ENCODE measurements at regions not wholly inside any gene's neighbourhood (a gene's known extent, or its start where the extent isn't known, plus 50 kb on each side); places are given as distances from the start of the nearest gene placed in this dataset.

DNA sequence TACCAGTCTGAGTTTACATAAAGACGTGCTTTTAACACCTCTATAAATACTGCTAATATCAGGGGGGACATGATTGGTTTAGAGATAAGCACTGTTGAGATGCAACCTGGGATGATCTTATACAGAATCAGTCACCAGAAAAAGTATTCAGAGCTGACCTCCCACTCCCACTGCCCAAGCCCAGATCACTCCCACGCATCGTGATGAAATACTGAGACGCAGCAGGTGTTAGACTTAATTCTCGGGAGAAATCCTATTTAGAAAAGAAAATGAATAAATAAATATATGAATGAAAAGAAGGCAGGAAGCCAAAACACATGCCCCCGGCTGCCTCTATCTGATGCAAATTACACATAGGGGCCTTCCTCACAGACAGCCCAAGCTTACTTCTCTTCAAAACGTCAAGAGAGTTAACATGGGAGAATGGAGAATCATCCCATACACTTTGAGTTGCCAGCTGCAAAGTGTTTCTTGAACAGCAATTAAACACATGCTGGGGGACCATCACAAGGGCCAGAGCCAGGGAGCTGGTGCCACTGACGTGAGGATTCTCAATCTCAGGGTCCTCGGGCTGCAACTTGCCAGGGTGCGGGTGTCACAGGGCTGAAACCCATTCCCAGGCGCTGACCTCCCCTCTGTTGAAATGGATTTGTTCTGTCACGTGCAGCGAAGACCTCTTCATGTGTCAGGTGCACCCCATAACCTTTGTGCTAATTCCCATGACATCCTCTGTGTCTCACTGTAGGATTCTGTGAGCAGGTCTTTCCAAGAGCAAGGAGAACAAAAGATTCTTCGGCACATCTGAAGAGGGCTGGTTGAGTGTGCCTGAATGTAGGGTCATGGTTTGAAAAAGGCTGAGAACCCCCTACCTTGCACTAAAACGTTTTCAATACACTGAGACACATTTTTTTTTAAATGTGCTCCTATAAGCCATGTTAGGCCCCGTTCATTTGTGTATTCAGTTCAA lies 764.2 kb upstream of the ARRDC4 start:
- no peak for DNase-seq

DNA sequence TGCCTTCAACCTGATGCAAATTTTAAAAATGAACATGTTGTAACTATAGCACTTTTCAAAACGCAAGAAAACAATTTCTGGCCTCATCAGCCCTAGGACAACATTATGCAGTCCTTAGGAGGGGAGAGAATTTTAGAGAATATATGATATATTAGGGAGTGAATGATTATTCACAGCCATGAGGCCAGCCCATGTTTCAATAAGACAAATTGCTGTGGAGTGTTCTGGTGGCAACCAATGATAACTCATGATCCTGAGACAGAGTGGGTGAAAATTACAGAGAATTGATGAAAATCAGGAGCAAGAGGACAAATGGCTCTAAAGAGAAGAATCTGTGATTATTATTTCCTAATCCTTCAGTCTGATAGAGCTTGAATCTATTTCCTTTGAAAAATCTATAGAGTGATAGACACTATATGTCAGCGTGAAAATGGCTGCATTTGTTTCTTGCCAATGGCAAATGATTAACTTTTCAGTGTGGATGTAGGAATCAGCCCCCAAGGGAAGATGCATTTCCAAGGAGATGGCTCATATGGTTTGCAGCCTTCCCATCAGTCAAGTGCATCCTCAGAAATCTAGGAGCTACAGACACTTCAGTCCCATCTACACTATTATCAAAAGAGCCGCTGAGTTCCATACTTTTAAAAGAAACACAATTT lies 761.0 kb upstream of the ARRDC4 start:
- no peak for DNase-seq

- DNase-seq = no peak
Observed at GRCh38 chr15:97200161-97200560, 760.3 kb upstream of the ARRDC4 start.

DNA sequence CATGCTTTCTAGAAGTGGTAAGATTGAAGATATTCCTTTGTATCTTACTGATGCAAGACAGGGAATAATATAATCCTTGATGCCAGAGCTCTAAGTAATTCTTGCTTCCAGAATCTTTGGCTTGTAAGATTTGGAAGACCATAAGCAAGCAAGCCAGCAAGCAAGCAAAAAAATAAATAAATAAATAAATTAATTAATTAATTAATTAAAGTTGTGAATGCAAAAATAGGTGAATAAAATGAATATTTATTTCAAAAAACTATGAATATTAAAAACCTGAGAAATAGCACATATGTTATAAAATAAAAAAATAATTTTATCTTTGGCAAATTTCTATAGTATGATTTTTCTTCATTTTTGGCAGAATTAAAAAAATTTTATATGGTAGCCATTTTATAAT lies 750.2 kb upstream of the ARRDC4 start:
- no peak for DNase-seq

DNA sequence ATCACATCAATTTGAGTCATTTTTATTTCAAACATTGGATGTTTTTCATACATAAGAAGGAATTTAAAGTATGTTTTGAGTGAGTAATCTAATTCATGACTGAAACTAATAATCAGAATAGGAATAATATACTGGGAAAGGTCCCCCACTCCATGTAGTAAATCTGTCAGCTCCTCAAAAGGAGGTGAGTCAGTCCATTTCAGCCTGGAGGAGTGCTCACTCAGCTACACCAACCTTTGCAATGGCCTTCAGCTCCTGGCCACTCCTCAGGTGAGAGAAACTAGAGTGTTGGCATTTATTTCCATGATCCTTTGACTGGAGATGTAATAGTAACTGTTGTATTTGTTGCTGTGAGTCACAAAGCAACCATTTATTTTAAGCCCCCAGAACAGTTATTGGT lies 744.9 kb upstream of the ARRDC4 start:
- DNase-seq = no peak

DNA sequence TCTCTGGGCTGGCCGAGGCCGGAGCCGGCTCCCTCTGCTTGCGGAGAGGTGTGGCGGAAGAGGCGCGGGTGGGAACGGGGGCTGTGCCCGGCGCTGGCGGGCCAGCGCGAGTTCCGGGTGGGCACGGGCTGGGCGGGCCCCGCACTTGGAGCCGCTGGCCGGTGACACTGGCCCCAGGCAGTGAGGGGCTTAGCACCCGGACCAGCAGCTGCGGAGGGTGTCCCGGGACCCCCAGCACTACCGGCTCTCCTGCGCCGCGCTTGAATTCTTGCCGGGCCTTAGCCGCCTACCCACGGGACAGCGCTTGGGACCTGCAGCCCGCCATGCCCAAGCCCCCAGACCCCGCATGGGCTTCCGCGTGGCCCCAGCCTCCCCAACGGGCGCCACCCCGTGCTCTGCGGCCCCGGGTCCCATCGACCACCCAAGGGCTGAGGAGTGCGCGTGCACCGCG lies 736.3 kb upstream of the ARRDC4 start:
- no peak for DNase-seq

DNA sequence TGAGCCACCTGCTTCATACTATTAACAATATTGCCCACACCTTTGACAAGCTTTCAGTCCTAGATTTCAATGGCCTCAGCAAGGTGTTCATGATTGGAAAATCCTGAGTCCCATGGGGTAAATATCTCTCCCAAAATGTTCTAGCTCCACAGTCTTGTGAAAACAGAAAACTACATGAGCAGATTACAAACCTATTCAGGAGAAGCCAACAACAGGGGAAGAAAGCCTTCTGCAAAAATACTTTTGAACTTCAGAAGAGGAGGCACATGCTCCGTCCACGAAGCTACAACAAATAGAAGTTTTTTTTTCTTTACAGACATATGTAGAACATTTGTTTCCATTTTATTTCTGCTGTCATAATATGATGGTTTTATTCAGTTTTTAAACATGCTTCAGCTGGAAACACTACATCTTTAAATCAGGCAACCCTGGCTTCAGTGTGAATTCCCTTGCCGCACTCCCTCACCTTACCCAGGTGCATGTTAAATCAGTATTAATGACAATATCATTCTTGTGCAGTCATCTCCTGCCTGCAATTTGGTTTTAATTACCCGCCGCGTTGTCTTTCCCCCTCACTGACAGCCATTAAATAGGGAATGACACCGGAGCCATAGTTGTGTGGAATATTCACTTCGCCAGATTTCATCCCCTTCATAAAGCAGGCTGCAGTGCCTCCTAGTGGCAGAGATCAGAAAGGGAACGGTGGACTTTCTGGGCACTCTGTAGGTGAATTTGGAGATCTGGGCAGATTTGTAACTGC lies 725.5 kb upstream of the ARRDC4 start:
- no peak for DNase-seq

GRCh38 chr15:97235611-97235985 lies 724.9 kb upstream of the ARRDC4 start:
- DNase-seq = no peak

GRCh38 chr15:97236140-97236539 lies 724.4 kb upstream of the ARRDC4 start:
- no peak for DNase-seq

- DNase-seq = no peak
Observed at GRCh38 chr15:97237160-97237559, 723.3 kb upstream of the ARRDC4 start.

DNA sequence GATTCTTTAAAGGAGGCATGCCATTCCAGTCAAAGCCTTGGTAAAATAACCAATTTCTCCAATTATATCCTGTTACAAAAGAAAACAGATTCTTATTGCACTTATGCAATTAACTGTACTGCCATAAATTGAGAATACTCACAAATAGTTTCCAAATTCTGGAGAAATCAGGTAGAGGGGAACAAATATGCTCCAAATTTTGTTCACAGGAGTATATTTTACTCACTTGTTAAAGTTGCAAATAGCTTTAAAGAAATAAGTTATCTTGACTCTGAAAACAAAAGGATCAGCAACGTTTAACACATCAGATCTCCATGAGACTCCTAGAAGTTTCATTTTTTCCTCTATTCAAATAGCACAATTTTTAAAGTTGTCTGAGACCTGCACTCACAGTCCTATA lies 712.1 kb upstream of the ARRDC4 start:
- DNase-seq = no peak

DNA sequence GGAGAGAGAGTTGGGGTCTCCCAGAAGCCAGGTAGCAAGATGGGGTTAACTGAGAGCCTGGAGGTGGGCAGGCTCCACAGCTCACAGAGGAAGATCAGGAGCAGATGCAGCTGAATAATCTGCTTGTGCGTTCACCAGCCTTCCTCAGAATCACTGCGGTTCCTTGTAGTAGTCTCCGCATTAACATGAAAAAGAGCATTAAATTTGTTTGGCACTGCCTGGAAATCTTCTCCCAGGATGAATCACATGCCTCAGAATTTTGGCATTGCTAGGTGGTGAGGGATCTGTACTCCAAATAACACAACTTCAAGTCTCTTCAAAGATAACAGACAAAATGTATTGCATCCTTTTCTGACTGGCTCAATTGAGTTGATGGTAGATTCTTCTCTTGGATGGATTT lies 700.6 kb upstream of the ARRDC4 start:
- DNase-seq = no peak

DNA sequence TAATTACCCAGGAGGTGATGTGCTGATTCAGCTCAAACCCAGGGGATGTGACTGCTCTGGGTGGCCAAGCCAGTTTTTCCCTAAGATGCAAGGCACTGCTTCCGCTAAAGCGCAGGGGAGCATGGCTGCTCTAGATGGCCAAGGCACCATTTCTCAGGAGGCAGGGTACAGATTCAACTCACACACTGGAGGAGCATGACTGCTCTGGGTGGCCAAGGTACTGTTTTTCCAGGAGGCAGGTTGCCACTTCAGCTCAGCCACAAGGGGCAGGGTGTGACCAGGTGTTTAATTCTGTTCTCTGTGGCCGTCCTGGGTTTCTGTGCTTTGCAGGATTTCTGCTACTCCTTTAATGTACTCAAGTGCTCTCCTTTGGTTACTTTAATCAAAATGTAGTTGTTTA lies 659.3 kb upstream of the ARRDC4 start:
- DNase-seq = no peak

DNA sequence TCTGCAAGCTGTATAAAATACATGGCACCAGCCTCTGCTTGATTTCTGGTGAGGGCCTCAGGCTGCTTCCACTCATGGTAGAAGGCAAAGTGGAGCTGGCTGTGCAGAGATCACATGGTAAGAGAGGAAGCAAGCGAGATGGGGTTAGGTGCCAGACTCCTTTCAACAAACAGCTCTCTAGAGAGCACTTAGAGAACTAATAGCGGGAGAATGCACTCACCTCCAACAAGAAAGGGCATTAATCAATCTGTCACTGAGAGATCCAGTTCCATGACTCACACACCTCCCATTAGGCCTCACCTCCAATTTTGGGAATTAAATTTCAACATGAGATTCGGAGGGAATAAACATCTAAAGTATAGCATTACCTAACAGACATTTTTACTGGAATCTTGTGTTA lies 644.1 kb upstream of the ARRDC4 start:
- DNase-seq = no peak

GRCh38 chr15:97317163-97317562 lies 643.3 kb upstream of the ARRDC4 start:
- DNase-seq = no peak

DNA sequence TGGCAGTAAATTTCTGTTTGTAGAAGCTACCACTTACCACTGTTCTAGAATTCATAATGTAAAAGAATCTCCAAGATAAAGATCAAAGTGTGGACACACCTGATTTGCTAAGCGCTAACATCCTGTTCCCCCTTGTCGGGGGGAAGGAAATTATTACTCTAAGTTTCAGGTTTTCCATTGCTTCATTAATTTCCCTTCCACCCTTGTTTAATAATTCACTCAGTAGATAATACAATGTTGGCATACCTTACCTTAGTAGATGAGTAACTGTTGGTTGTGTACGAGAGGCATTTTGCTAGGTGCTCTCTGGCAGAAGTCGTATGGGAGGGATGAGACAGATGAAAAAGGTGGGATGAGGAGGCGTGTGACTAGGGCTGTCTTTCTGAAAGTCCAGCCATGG lies 641.2 kb upstream of the ARRDC4 start:
- DNase-seq = no peak

- DNase-seq = no peak
Observed at GRCh38 chr15:97346221-97346620, 614.3 kb upstream of the ARRDC4 start.

DNA sequence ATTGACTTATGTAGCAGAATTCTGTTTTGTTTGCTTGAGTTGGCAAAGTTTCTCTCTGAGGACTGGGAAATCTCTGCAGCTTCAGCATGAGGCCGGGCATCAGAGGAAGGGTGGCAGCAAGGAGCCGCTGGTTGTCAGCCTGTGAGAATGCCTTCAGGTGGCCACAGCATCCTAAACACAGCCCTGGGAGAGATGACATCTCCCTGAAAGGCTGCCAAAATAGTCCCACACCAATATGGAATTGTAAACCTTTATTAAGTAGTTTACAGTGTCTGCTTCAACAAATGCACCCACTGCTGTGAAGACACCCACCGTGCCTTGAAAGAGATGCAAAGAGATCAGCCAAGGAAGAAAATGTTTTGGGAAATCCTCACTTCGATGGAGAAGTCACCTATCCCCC lies 609.7 kb upstream of the ARRDC4 start:
- no peak for DNase-seq

GRCh38 chr15:97383516-97383915 lies 577.0 kb upstream of the ARRDC4 start:
- DNase-seq = no peak

DNA sequence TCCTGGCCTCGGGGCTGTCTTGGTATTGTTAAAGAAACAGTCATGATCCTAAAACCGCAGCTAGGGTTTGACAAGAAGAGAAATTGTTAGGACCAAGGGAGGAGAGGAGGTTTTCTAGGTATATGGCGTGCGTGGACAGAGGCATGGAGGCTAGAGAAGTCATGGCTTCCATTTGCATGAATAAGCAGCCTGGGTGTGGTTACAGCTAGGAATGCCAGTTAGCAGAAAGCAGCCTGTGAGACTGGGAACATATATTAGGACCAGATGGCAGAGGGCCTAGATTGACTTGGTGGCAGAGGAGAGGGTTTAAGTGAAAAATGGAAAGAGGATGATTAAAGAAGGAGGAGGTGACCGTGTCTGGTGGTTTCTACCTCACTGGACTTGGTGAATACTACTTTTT lies 573.6 kb upstream of the ARRDC4 start:
- no peak for DNase-seq

GRCh38 chr15:97401195-97401594 lies 559.3 kb upstream of the ARRDC4 start:
- no peak for DNase-seq

GRCh38 chr15:97401970-97402369 lies 558.5 kb upstream of the ARRDC4 start:
- no peak for DNase-seq

GRCh38 chr15:97406841-97407240 lies 553.7 kb upstream of the ARRDC4 start:
- no peak for DNase-seq

Measured in activated gamma-delta T cell treated with Interleukin-2 at 50 U/mL for 16 hours (primary cell).